ENCODE measurements at regions not wholly inside any gene's neighbourhood (a gene's known extent, or its start where the extent isn't known, plus 50 kb on each side); places are given as distances from the start of the nearest gene placed in this dataset.

- no CpG with 5 or more reads among the region's 5 CpGs for WGBS (ENCODE audit: extremely low coverage, insufficient coverage, insufficient read length)
- H2BK12ac ChIP-seq (ENCODE audit: low read length), result no peak overlapping the region
- no peak overlapping the region for H3K27ac ChIP-seq (ENCODE audit: low read depth, low read length)
- no peak overlapping the region for H3K4ac ChIP-seq (ENCODE audit: low read depth, low read length)
- no peak overlapping the region for H4K8ac ChIP-seq (ENCODE audit: low read depth, low read length)
- no peak overlapping the region for H2AFZ ChIP-seq (ENCODE audit: insufficient read depth, low read length, poor library complexity)
- no peak overlapping the region for H2BK120ac ChIP-seq (ENCODE audit: insufficient read depth, low read length, poor library complexity)
- H2BK5ac ChIP-seq (ENCODE audit: low read depth, low read length, poor library complexity), result no peak overlapping the region
- H3K14ac ChIP-seq (ENCODE audit: low read length), result no peak overlapping the region
- no peak overlapping the region for H4K12ac ChIP-seq (ENCODE audit: low read depth, low read length)
- no peak overlapping the region for H3K18ac ChIP-seq (ENCODE audit: low read length)
- H3K79me1 ChIP-seq (ENCODE audit: low read length), result no peaks in the 10 kb centered on the region
- no peak overlapping the region for H3K23ac ChIP-seq (ENCODE audit: low read length)
- no peaks in the 10 kb centered on the region for H3K9me3 ChIP-seq (ENCODE audit: insufficient read depth, low read depth, low read length)
- DNase-seq, result no peak
- H3K79me2 ChIP-seq (ENCODE audit: control insufficient read depth, insufficient read depth, low read length, poor library complexity), result no peaks in the 10 kb centered on the region
- H3K36me3 ChIP-seq (ENCODE audit: control insufficient read depth in 1 of 2, insufficient read depth in 2 of 2, low read length in 2 of 2), result no peaks in the 10 kb centered on the region
- no peak overlapping the region for H3K4me3 ChIP-seq (ENCODE audit: low read depth, low read length)
- no peaks in the 10 kb centered on the region for H3K4me1 ChIP-seq (ENCODE audit: control insufficient read depth in 1 of 2, insufficient read depth in 2 of 2, low read length in 2 of 2)
- no peak overlapping the region for H2AK5ac ChIP-seq (ENCODE audit: low read length)
- H4K91ac ChIP-seq (ENCODE audit: low read depth, low read length), result no peak overlapping the region
- H3K9ac ChIP-seq (ENCODE audit: low read length), result no peak overlapping the region
- H3K27me3 ChIP-seq (ENCODE audit: insufficient read depth, low read length), result no peaks in the 10 kb centered on the region
- H3K4me2 ChIP-seq (ENCODE audit: low read length), result no peak overlapping the region
These were observed 547.9 kb upstream of the BRINP1 start for GRCh38 chr9:119917175-119917574.

GRCh38 chr9:119907056-119907455, 537.8 kb upstream of the BRINP1 start:
- H3K27me3 ChIP-seq (ENCODE audit: insufficient read depth, low read length), result no peaks in the 10 kb centered on the region
- H4K8ac ChIP-seq (ENCODE audit: low read depth, low read length), result no peak overlapping the region
- H3K36me3 ChIP-seq (ENCODE audit: control insufficient read depth in 1 of 2, insufficient read depth in 2 of 2, low read length in 2 of 2), result no peaks in the 10 kb centered on the region
- no peak overlapping the region for H3K14ac ChIP-seq (ENCODE audit: low read length)
- no peak overlapping the region for H3K4ac ChIP-seq (ENCODE audit: low read depth, low read length)
- peak; percentile 30 to 54 for DNase-seq
- no peak overlapping the region for H4K91ac ChIP-seq (ENCODE audit: low read depth, low read length)
- no peak overlapping the region for H3K4me3 ChIP-seq (ENCODE audit: low read depth, low read length)
- no peak overlapping the region for H3K23ac ChIP-seq (ENCODE audit: low read length)
- H3K18ac ChIP-seq (ENCODE audit: low read length), result no peak overlapping the region
- H3K4me1 ChIP-seq (ENCODE audit: control insufficient read depth in 1 of 2, insufficient read depth in 2 of 2, low read length in 2 of 2), result no peaks in the 10 kb centered on the region
- no peaks in the 10 kb centered on the region for H3K9me3 ChIP-seq (ENCODE audit: insufficient read depth, low read depth, low read length)
- no peak overlapping the region for H2AK5ac ChIP-seq (ENCODE audit: low read length)
- WGBS (ENCODE audit: extremely low coverage, insufficient coverage, insufficient read length), result no CpG with 5 or more reads among the region's 1 CpG
- H3K4me2 ChIP-seq (ENCODE audit: low read length), result no peak overlapping the region
- H2BK12ac ChIP-seq (ENCODE audit: low read length), result no peak overlapping the region
- no peaks in the 10 kb centered on the region for H3K79me1 ChIP-seq (ENCODE audit: low read length)
- no peak overlapping the region for H4K12ac ChIP-seq (ENCODE audit: low read depth, low read length)
- no peak overlapping the region for H3K27ac ChIP-seq (ENCODE audit: low read depth, low read length)
- H2AFZ ChIP-seq (ENCODE audit: insufficient read depth, low read length, poor library complexity), result no peak overlapping the region
- no peaks in the 10 kb centered on the region for H3K79me2 ChIP-seq (ENCODE audit: control insufficient read depth, insufficient read depth, low read length, poor library complexity)
- H2BK120ac ChIP-seq (ENCODE audit: insufficient read depth, low read length, poor library complexity), result no peak overlapping the region
- no peak overlapping the region for H2BK5ac ChIP-seq (ENCODE audit: low read depth, low read length, poor library complexity)
- no peak overlapping the region for H3K9ac ChIP-seq (ENCODE audit: low read length)

- DNase-seq, result no peak
- Histone ChIP-seq H3K4me1 (ENCODE audit: control insufficient read depth in 1 of 2, insufficient read depth in 2 of 2, low read length in 2 of 2) (no peaks in the 10 kb centered on the region), H2BK120ac (ENCODE audit: insufficient read depth, low read length, poor library complexity) (no peak overlapping the region), H2BK12ac (ENCODE audit: low read length) (no peak overlapping the region), H3K9me3 (ENCODE audit: insufficient read depth, low read depth, low read length) (no peaks in the 10 kb centered on the region), H3K27me3 (ENCODE audit: insufficient read depth, low read length) (no peaks in the 10 kb centered on the region), H3K27ac (ENCODE audit: low read depth, low read length) (no peak overlapping the region), H2AFZ (ENCODE audit: insufficient read depth, low read length, poor library complexity) (no peak overlapping the region), H3K18ac (ENCODE audit: low read length) (no peak overlapping the region), H4K8ac (ENCODE audit: low read depth, low read length) (no peak overlapping the region), H4K12ac (ENCODE audit: low read depth, low read length) (no peak overlapping the region), H3K36me3 (ENCODE audit: control insufficient read depth in 1 of 2, insufficient read depth in 2 of 2, low read length in 2 of 2) (no peaks in the 10 kb centered on the region), H2BK5ac (ENCODE audit: low read depth, low read length, poor library complexity) (no peak overlapping the region), H3K23ac (ENCODE audit: low read length) (no peak overlapping the region), H3K4me2 (ENCODE audit: low read length) (no peak overlapping the region), H4K91ac (ENCODE audit: low read depth, low read length) (no peak overlapping the region), H2AK5ac (ENCODE audit: low read length) (no peak overlapping the region), H3K4ac (ENCODE audit: low read depth, low read length) (no peak overlapping the region), H3K79me1 (ENCODE audit: low read length) (no peaks in the 10 kb centered on the region), H3K14ac (ENCODE audit: low read length) (no peak overlapping the region), H3K79me2 (ENCODE audit: control insufficient read depth, insufficient read depth, low read length, poor library complexity) (no peaks in the 10 kb centered on the region), H3K4me3 (ENCODE audit: low read depth, low read length) (no peak overlapping the region), H3K9ac (ENCODE audit: low read length) (no peak overlapping the region)
- WGBS (ENCODE audit: extremely low coverage, insufficient coverage, insufficient read length), result no CpG with 5 or more reads among the region's 1 CpG
These were observed 536.5 kb upstream of the BRINP1 start for GRCh38 chr9:119905724-119906123.

- no peak overlapping the region for H3K9ac ChIP-seq (ENCODE audit: low read length)
- H3K27me3 ChIP-seq (ENCODE audit: insufficient read depth, low read length), result no peaks in the 10 kb centered on the region
- WGBS (ENCODE audit: extremely low coverage, insufficient coverage, insufficient read length), result no CpG with 5 or more reads among the region's 5 CpGs
- H3K4ac ChIP-seq (ENCODE audit: low read depth, low read length), result no peak overlapping the region
- no peak overlapping the region for H2BK12ac ChIP-seq (ENCODE audit: low read length)
- H3K4me1 ChIP-seq (ENCODE audit: control insufficient read depth in 1 of 2, insufficient read depth in 2 of 2, low read length in 2 of 2), result no peaks in the 10 kb centered on the region
- no peak overlapping the region for H2BK5ac ChIP-seq (ENCODE audit: low read depth, low read length, poor library complexity)
- H3K18ac ChIP-seq (ENCODE audit: low read length), result no peak overlapping the region
- no peak overlapping the region for H3K23ac ChIP-seq (ENCODE audit: low read length)
- H2AK5ac ChIP-seq (ENCODE audit: low read length), result no peak overlapping the region
- H4K8ac ChIP-seq (ENCODE audit: low read depth, low read length), result no peak overlapping the region
- no peaks in the 10 kb centered on the region for H3K9me3 ChIP-seq (ENCODE audit: insufficient read depth, low read depth, low read length)
- no peak overlapping the region for H2BK120ac ChIP-seq (ENCODE audit: insufficient read depth, low read length, poor library complexity)
- no peak overlapping the region for H4K12ac ChIP-seq (ENCODE audit: low read depth, low read length)
- no peaks in the 10 kb centered on the region for H3K36me3 ChIP-seq (ENCODE audit: control insufficient read depth in 1 of 2, insufficient read depth in 2 of 2, low read length in 2 of 2)
- no peak overlapping the region for H3K14ac ChIP-seq (ENCODE audit: low read length)
- no peak overlapping the region for H3K4me3 ChIP-seq (ENCODE audit: low read depth, low read length)
- H3K4me2 ChIP-seq (ENCODE audit: low read length), result no peak overlapping the region
- DNase-seq, result no peak
- no peak overlapping the region for H3K27ac ChIP-seq (ENCODE audit: low read depth, low read length)
- no peak overlapping the region for H4K91ac ChIP-seq (ENCODE audit: low read depth, low read length)
- H2AFZ ChIP-seq (ENCODE audit: insufficient read depth, low read length, poor library complexity), result no peak overlapping the region
- H3K79me1 ChIP-seq (ENCODE audit: low read length), result no peaks in the 10 kb centered on the region
- H3K79me2 ChIP-seq (ENCODE audit: control insufficient read depth, insufficient read depth, low read length, poor library complexity), result no peaks in the 10 kb centered on the region
These were observed 534.6 kb upstream of the BRINP1 start for GRCh38 chr9:119903851-119904250.

Data from trophoblast cell (in vitro differentiated cells and primary cell).